ENCODE measurements at regions not wholly inside any gene's neighbourhood (a gene's known extent, or its start where the extent isn't known, plus 50 kb on each side); places are given as distances from the start of the nearest gene placed in this dataset.

DNA sequence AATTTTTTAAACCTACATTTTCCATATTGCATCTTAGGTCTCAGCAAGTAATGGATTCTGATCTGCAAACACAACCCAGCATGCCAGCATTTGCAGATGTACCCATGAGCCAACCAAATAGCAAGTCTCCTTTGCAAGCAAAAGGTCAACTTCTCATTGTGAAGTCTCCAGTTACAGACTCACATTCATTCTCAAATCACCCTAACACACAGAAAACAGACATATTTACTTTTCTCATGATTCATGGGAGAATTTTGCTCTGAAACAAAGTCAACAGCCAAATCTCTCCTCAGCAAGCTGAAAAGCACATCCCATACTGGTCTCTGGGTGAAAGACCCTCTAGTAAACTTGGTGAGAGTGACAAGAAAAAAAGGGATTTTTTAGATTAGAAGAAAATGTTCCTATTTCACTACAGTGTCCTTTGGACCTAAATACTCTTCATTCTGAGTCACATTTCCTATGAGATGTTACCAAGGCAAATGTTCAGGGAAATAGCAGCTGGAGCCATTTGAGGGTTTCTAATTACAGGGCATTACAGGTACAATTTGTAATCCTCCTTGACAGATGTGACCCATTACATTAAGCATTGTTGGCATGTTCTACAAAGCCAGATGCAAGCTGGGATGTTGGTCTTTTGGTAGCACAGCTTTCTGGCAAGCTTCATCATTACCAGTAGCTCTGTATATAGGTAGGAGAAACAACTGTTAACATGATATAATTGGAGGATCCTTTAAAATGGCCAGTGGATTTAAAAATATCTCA, 383.3 kb downstream of the SMARCA1 start:
- TF ChIP-seq, protein P1, sequence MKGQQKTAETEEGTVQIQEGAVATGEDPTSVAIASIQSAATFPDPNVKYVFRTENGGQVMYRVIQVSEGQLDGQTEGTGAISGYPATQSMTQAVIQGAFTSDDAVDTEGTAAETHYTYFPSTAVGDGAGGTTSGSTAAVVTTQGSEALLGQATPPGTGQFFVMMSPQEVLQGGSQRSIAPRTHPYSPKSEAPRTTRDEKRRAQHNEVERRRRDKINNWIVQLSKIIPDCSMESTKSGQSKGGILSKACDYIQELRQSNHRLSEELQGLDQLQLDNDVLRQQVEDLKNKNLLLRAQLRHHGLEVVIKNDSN (IDR thresholded peaks at IDR 0.05): no peak
- TF ChIP-seq EGR1 (IDR thresholded peaks at IDR 0.05) (no peak), TEAD4 (IDR thresholded peaks at IDR 0.05) (no peak), CREB1 (IDR thresholded peaks at IDR 0.05; ENCODE audit: low read depth) (no peak), TCF12 (IDR thresholded peaks at IDR 0.05; ENCODE audit: low read depth) (no peak), EP300 (IDR thresholded peaks at IDR 0.05; ENCODE audit: borderline replicate concordance) (no peak), ZBTB7A (IDR thresholded peaks at IDR 0.05; ENCODE audit: low read depth) (no peak), CEBPB (IDR thresholded peaks at IDR 0.05) (no peak), RAD21 (IDR thresholded peaks at IDR 0.05; ENCODE audit: low read depth) (no peak), YY1 (IDR thresholded peaks at IDR 0.05; ENCODE audit: low read depth) (no peak), FOXM1 (IDR thresholded peaks at IDR 0.05; ENCODE audit: borderline replicate concordance, low read depth) (no peak), TAF1 (IDR thresholded peaks at IDR 0.05; ENCODE audit: low read depth) (no peak), NFIC (IDR thresholded peaks at IDR 0.05) (no peak)
- TF ChIP-seq, protein P2, sequence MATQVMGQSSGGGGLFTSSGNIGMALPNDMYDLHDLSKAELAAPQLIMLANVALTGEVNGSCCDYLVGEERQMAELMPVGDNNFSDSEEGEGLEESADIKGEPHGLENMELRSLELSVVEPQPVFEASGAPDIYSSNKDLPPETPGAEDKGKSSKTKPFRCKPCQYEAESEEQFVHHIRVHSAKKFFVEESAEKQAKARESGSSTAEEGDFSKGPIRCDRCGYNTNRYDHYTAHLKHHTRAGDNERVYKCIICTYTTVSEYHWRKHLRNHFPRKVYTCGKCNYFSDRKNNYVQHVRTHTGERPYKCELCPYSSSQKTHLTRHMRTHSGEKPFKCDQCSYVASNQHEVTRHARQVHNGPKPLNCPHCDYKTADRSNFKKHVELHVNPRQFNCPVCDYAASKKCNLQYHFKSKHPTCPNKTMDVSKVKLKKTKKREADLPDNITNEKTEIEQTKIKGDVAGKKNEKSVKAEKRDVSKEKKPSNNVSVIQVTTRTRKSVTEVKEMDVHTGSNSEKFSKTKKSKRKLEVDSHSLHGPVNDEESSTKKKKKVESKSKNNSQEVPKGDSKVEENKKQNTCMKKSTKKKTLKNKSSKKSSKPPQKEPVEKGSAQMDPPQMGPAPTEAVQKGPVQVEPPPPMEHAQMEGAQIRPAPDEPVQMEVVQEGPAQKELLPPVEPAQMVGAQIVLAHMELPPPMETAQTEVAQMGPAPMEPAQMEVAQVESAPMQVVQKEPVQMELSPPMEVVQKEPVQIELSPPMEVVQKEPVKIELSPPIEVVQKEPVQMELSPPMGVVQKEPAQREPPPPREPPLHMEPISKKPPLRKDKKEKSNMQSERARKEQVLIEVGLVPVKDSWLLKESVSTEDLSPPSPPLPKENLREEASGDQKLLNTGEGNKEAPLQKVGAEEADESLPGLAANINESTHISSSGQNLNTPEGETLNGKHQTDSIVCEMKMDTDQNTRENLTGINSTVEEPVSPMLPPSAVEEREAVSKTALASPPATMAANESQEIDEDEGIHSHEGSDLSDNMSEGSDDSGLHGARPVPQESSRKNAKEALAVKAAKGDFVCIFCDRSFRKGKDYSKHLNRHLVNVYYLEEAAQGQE (IDR thresholded peaks at IDR 0.05; ENCODE audit: low read depth): no peak
- TF ChIP-seq, protein P3, sequence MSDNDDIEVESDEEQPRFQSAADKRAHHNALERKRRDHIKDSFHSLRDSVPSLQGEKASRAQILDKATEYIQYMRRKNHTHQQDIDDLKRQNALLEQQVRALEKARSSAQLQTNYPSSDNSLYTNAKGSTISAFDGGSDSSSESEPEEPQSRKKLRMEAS (IDR thresholded peaks at IDR 0.05): no peak

DNA sequence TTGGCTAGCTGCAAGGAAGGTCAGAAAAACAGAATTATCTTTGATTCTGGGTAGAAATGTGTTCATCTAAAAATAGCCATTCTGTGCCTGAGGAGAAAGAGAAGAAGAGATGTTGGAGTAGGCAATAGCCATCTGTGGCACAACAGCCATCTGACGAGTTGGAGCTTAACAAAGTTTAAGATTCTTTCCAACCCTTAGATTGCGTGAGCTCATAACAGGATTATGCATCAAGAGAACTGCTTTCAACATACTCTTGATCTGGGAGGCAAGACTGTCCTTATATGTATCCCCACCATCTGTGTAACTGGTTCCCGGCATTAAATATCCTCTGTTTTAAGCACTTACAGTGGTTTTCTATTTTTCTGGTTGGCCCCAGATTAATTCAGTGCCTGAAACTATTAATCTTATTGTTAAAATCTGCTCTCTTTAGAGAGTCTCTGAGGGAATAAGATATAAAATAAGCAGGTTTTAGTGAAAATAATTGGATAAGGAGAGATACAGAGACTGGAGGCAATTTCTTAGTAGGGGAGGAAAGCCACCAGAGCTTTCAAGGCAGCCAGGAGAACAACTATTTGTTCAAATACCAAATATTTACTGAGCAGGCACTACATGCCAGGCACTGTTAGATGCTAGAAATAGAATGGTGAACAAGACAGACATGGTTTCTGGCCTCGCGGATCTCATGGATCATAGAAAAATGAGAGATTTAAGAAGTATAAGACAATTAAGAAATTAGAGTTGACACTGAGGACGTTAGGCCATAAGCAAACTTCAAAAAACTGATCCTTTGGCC, 398.0 kb downstream of the SMARCA1 start:
- TF ChIP-seq ZBTB7A (IDR thresholded peaks at IDR 0.05; ENCODE audit: low read depth): no peak
- no peak for TF ChIP-seq FOXM1 (IDR thresholded peaks at IDR 0.05; ENCODE audit: borderline replicate concordance, low read depth)
- TF ChIP-seq RAD21 (IDR thresholded peaks at IDR 0.05; ENCODE audit: low read depth): no peak

- TF ChIP-seq, protein P3 (IDR thresholded peaks at IDR 0.05): no peak
- TF ChIP-seq EGR1 (IDR thresholded peaks at IDR 0.05) (no peak), CEBPB (IDR thresholded peaks at IDR 0.05) (no peak), RAD21 (IDR thresholded peaks at IDR 0.05; ENCODE audit: low read depth) (no peak), TCF12 (IDR thresholded peaks at IDR 0.05; ENCODE audit: low read depth) (no peak)
These were observed 399.5 kb downstream of the SMARCA1 start for GRCh38 chrX:129123795-129124194.

GRCh38 chrX:129116676-129117470, 406.4 kb downstream of the SMARCA1 start:
- no peak for TF ChIP-seq CREB1 (IDR thresholded peaks at IDR 0.05; ENCODE audit: low read depth)
- TF ChIP-seq, protein P3 (IDR thresholded peaks at IDR 0.05): no peak
- TF ChIP-seq CEBPB (IDR thresholded peaks at IDR 0.05): no peak
- no peak for TF ChIP-seq TAF1 (IDR thresholded peaks at IDR 0.05; ENCODE audit: low read depth)
- no peak for TF ChIP-seq NFIC (IDR thresholded peaks at IDR 0.05)
- no peak for TF ChIP-seq EGR1 (IDR thresholded peaks at IDR 0.05)
- no peak for TF ChIP-seq RAD21 (IDR thresholded peaks at IDR 0.05; ENCODE audit: low read depth)
- TF ChIP-seq YY1 (IDR thresholded peaks at IDR 0.05; ENCODE audit: low read depth): no peak
- TF ChIP-seq, protein P2 (IDR thresholded peaks at IDR 0.05; ENCODE audit: low read depth): no peak
- no peak for TF ChIP-seq EP300 (IDR thresholded peaks at IDR 0.05; ENCODE audit: borderline replicate concordance)
- TF ChIP-seq TEAD4 (IDR thresholded peaks at IDR 0.05): no peak
- no peak for TF ChIP-seq FOXM1 (IDR thresholded peaks at IDR 0.05; ENCODE audit: borderline replicate concordance, low read depth)
- no peak for TF ChIP-seq TCF12 (IDR thresholded peaks at IDR 0.05; ENCODE audit: low read depth)
- TF ChIP-seq, protein P1 (IDR thresholded peaks at IDR 0.05): no peak

DNA sequence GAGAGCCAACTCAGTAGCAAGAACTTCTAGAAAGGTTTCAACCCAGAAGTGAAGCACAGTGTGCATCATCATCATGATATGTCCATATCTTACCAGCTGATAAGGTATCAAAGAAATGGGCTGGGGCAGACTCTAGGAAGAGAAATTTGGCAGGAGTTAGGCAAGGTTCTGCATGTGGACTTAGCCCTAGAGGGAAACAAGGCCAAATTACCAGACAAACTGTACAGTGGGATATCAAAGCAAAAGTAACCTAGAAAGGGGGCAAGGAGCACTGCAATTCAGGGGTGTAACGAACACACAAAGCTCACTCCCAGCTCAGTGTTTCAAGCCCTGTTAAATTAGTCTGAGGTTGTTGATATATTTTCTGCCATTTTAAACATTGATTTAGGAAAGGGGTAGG, 407.4 kb downstream of the SMARCA1 start:
- TF ChIP-seq CEBPB (IDR thresholded peaks at IDR 0.05): no peak
- no peak for TF ChIP-seq YY1 (IDR thresholded peaks at IDR 0.05; ENCODE audit: low read depth)
- TF ChIP-seq EGR1 (IDR thresholded peaks at IDR 0.05): no peak
- TF ChIP-seq TCF12 (IDR thresholded peaks at IDR 0.05; ENCODE audit: low read depth): no peak
- TF ChIP-seq FOXM1 (IDR thresholded peaks at IDR 0.05; ENCODE audit: borderline replicate concordance, low read depth): no peak
- TF ChIP-seq EP300 (IDR thresholded peaks at IDR 0.05; ENCODE audit: borderline replicate concordance): no peak
- TF ChIP-seq, protein P3 (IDR thresholded peaks at IDR 0.05): no peak
- no peak for TF ChIP-seq TEAD4 (IDR thresholded peaks at IDR 0.05)
- no peak for TF ChIP-seq NFIC (IDR thresholded peaks at IDR 0.05)
- TF ChIP-seq, protein P1 (IDR thresholded peaks at IDR 0.05): no peak
- TF ChIP-seq RAD21 (IDR thresholded peaks at IDR 0.05; ENCODE audit: low read depth): no peak
- no peak for TF ChIP-seq CREB1 (IDR thresholded peaks at IDR 0.05; ENCODE audit: low read depth)
